ENCODE measurements at regions not wholly inside any gene's neighbourhood (a gene's known extent, or its start where the extent isn't known, plus 50 kb on each side); places are given as distances from the start of the nearest gene placed in this dataset.
"Not testable (repeated sequence)": the region's sequence is repeated elsewhere in the genome, so short reads cannot be mapped to it uniquely, and the experiment has no call there.

GRCh38 chr2:194465641-194466040, 1191.4 kb upstream of the SLC39A10 start:
- DNase-seq: no peak

GRCh38 chr2:194464964-194465638, 1191.9 kb upstream of the SLC39A10 start:
- no peak for DNase-seq

- DNase-seq: not testable (repeated sequence)
Observed at GRCh38 chr2:194462883-194463282, 1194.1 kb upstream of the SLC39A10 start.

GRCh38 chr2:194455358-194455757, 1201.7 kb upstream of the SLC39A10 start:
- DNase-seq: no peak

GRCh38 chr2:194452504-194452903, 1204.5 kb upstream of the SLC39A10 start:
- DNase-seq: no peak

GRCh38 chr2:194445226-194445625, 1211.8 kb upstream of the SLC39A10 start:
- DNase-seq: no peak

- no peak for DNase-seq
Observed at GRCh38 chr2:194443926-194444325, 1213.1 kb upstream of the SLC39A10 start.

- no peak for DNase-seq
Observed at GRCh38 chr2:194424683-194425209, 1232.3 kb upstream of the SLC39A10 start.

GRCh38 chr2:194411221-194411620, 1245.8 kb upstream of the SLC39A10 start:
- no peak for DNase-seq

- DNase-seq: no peak
Observed at GRCh38 chr2:194395818-194396217, 1261.2 kb upstream of the SLC39A10 start.

- DNase-seq: no peak
Observed at GRCh38 chr2:194385376-194385775, 1271.7 kb upstream of the SLC39A10 start.

GRCh38 chr2:194383401-194383800, 1273.6 kb upstream of the SLC39A10 start:
- DNase-seq: no peak

GRCh38 chr2:194382221-194382620, 1274.8 kb upstream of the SLC39A10 start:
- DNase-seq: no peak

- DNase-seq: no peak
Observed at GRCh38 chr2:194380011-194380410, 1277.0 kb upstream of the SLC39A10 start.

- not testable (repeated sequence) for DNase-seq
Observed at GRCh38 chr2:194367390-194367789, 1289.6 kb upstream of the SLC39A10 start.

- no peak for DNase-seq
Observed at GRCh38 chr2:194363878-194364277, 1293.1 kb upstream of the SLC39A10 start.

GRCh38 chr2:194363295-194363694, 1293.7 kb upstream of the SLC39A10 start:
- DNase-seq: no peak

- no peak for DNase-seq
Observed at GRCh38 chr2:194352505-194352904, 1304.5 kb upstream of the SLC39A10 start.

GRCh38 chr2:194346193-194346592, 1310.8 kb upstream of the SLC39A10 start:
- DNase-seq: no peak

- no peak for DNase-seq
Observed at GRCh38 chr2:194345347-194345746, 1311.7 kb upstream of the SLC39A10 start.

- no peak for DNase-seq
Observed at GRCh38 chr2:194343167-194343566, 1313.9 kb upstream of the SLC39A10 start.

GRCh38 chr2:194332799-194333490, 1324.1 kb upstream of the SLC39A10 start:
- DNase-seq: no peak

GRCh38 chr2:194328456-194328855, 1328.6 kb upstream of the SLC39A10 start:
- DNase-seq: no peak

- DNase-seq: no peak
Observed at GRCh38 chr2:194327196-194327888, 1329.7 kb upstream of the SLC39A10 start.
